BE2C (cell line): ENCODE measurements at regions not wholly inside any gene's neighbourhood (a gene's known extent, or its start where the extent isn't known, plus 50 kb on each side); places are given as distances from the start of the nearest gene placed in this dataset.

Experiments used
- DNase-seq: peaks from one replicate; pipeline ENCODE4 v3.0.0-alpha.2; 2020
- H3K27me3 ChIP-seq: fragments of 250-450 bp; sonication (Bioruptor Pico); 2 replicates; pipeline ENCODE4 v1.5.1; 2020; ENCODE audit warnings: mild to moderate bottlenecking
- H3K36me3 ChIP-seq: fragments of 250-450 bp; sonication (Bioruptor Pico); 2 replicates; pipeline ENCODE4 v1.5.1; 2020; ENCODE audit warnings: mild to moderate bottlenecking
- H3K4me1 ChIP-seq: fragments of 250-450 bp; sonication (Bioruptor Pico); 2 replicates; pipeline ENCODE4 v1.5.1; 2020
- H3K4me3 ChIP-seq: 2 replicates; pipeline ENCODE4 v1.5.1; 2011; ENCODE audit warnings: low read depth, low read length
- H3K9me3 ChIP-seq: fragments of 250-450 bp; sonication (Bioruptor Pico); 2 replicates; pipeline ENCODE4 v1.5.1; 2020
- CTCF ChIP-seq: IDR thresholded peaks from 2 replicates; pipeline ENCODE4 v1.5.1; 2012; ENCODE audit warnings: mild to moderate bottlenecking, low read depth, low read length

GRCh38 chr10:31708474-31708873 is 220.2 kb downstream of the ARHGAP12 start:
- H3K27me3 ChIP-seq = no peaks in the 10 kb centered on the region
- DNase-seq = no peak
- H3K4me3 ChIP-seq = no peak overlapping the region
- no peaks in the 10 kb centered on the region for H3K9me3 ChIP-seq
- no peaks in the 10 kb centered on the region for H3K4me1 ChIP-seq
- H3K36me3 ChIP-seq = no peaks in the 10 kb centered on the region
- TF ChIP-seq CTCF = no peak

GRCh38 chr10:31708046-31708445 is 220.6 kb downstream of the ARHGAP12 start:
- DNase-seq = no peak
- H3K4me3 ChIP-seq = no peak overlapping the region

GRCh38 chr10:31707093-31708039 is 221.3 kb downstream of the ARHGAP12 start:
- no peaks in the 10 kb centered on the region for H3K27me3 ChIP-seq
- H3K36me3 ChIP-seq = no peaks in the 10 kb centered on the region
- no peaks in the 10 kb centered on the region for H3K9me3 ChIP-seq
- no peak overlapping the region for H3K4me3 ChIP-seq
- no peak for DNase-seq
- no peaks in the 10 kb centered on the region for H3K4me1 ChIP-seq
- no peak for TF ChIP-seq CTCF

More at GRCh38 chr10:31708046-31708445, 220.6 kb downstream of the ARHGAP12 start:
- Histone ChIP-seq H3K27me3 (no peaks in the 10 kb centered on the region), H3K4me1 (no peaks in the 10 kb centered on the region), H3K9me3 (no peaks in the 10 kb centered on the region), H3K36me3 (no peaks in the 10 kb centered on the region)
- no peak for TF ChIP-seq CTCF

GRCh38 chr10:31706464-31707092 is 222.1 kb downstream of the ARHGAP12 start:
- H3K9me3 ChIP-seq = no peaks in the 10 kb centered on the region
- no peak for DNase-seq
- no peaks in the 10 kb centered on the region for H3K4me1 ChIP-seq
- H3K27me3 ChIP-seq = no peaks in the 10 kb centered on the region
- H3K4me3 ChIP-seq = no peak overlapping the region
- TF ChIP-seq CTCF = no peak
- H3K36me3 ChIP-seq = no peaks in the 10 kb centered on the region

GRCh38 chr10:31705136-31705535 is 223.5 kb downstream of the ARHGAP12 start:
- no peak for TF ChIP-seq CTCF
- H3K4me1 ChIP-seq = no peaks in the 10 kb centered on the region
- H3K27me3 ChIP-seq = no peaks in the 10 kb centered on the region
- no peak for DNase-seq
- H3K9me3 ChIP-seq = no peaks in the 10 kb centered on the region
- no peaks in the 10 kb centered on the region for H3K36me3 ChIP-seq
- H3K4me3 ChIP-seq = no peak overlapping the region

- no peak for TF ChIP-seq CTCF
- Histone ChIP-seq H3K4me3 (no peak overlapping the region), H3K4me1 (no peaks in the 10 kb centered on the region), H3K9me3 (no peaks in the 10 kb centered on the region), H3K27me3 (no peaks in the 10 kb centered on the region), H3K36me3 (no peaks in the 10 kb centered on the region)
- no peak for DNase-seq
Observed at GRCh38 chr10:31704195-31704594, 224.4 kb downstream of the ARHGAP12 start.
